ENCODE measurements at regions not wholly inside any gene's neighbourhood (a gene's known extent, or its start where the extent isn't known, plus 50 kb on each side); places are given as distances from the start of the nearest gene placed in this dataset.

DNA sequence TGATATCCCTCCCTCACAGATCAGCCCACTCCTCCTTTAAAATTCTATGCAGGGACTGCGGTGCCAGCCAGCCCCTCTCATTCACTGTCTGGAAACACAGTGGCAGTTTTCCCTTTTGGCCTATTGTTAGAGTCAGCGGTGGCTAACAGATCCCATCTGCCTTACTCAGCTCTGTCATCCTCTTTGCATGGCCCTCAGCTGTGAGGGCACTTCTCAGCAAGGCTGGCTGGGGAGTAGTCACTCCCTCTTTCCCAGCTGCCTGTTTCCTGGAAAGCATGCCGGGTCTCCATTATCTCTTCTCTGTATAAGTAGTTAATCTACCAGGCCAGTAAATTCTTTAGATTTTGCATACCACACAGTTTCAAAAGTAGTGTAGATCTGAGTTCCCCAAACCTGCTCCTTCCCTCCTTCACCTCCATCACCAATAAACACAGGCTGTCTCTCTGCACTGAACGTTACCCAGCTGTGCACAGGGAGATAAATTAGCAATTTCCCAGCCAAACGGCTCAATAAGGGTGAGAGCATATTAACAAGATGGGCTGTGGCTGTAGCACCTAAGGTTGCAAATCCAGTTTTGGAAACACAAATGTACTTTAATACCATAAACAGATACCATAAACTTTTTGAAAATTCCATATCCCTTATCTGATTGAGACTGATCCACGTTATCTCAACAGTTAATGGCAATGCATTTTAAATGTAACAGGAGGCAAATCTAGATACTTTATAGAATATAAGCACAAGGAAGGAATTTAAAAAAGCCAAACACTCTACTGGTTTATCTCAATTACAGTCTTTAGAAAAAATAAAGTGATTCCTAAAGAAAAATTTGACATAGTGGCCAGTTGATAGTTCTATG, 229.3 kb downstream of the ANKRD50 start:
- Histone ChIP-seq H3K27me3 (no peaks in the 10 kb centered on the region), H3K27ac (no peak overlapping the region), H3K4me1 (no peaks in the 10 kb centered on the region), H3K36me3 (no peaks in the 10 kb centered on the region), H3K9me3 (no peaks in the 10 kb centered on the region), H3K4me3 (no peak overlapping the region)
- DNase-seq = no peak
- TF ChIP-seq POLR2A (IDR thresholded peaks at IDR 0.05) = no peak
- TF ChIP-seq, protein P1, sequence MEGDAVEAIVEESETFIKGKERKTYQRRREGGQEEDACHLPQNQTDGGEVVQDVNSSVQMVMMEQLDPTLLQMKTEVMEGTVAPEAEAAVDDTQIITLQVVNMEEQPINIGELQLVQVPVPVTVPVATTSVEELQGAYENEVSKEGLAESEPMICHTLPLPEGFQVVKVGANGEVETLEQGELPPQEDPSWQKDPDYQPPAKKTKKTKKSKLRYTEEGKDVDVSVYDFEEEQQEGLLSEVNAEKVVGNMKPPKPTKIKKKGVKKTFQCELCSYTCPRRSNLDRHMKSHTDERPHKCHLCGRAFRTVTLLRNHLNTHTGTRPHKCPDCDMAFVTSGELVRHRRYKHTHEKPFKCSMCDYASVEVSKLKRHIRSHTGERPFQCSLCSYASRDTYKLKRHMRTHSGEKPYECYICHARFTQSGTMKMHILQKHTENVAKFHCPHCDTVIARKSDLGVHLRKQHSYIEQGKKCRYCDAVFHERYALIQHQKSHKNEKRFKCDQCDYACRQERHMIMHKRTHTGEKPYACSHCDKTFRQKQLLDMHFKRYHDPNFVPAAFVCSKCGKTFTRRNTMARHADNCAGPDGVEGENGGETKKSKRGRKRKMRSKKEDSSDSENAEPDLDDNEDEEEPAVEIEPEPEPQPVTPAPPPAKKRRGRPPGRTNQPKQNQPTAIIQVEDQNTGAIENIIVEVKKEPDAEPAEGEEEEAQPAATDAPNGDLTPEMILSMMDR (IDR thresholded peaks at IDR 0.05) = no peak

- no peak for DNase-seq
- no peaks in the 10 kb centered on the region for H3K27me3 ChIP-seq
- no peaks in the 10 kb centered on the region for H3K4me1 ChIP-seq
- no peaks in the 10 kb centered on the region for H3K36me3 ChIP-seq
- H3K4me3 ChIP-seq = no peak overlapping the region
- no peak overlapping the region for H3K27ac ChIP-seq
- TF ChIP-seq, protein P1 (IDR thresholded peaks at IDR 0.05) = no peak
- no peak for TF ChIP-seq POLR2A (IDR thresholded peaks at IDR 0.05)
- H3K9me3 ChIP-seq = no peaks in the 10 kb centered on the region
Observed at GRCh38 chr4:124484008-124484407, 228.5 kb downstream of the ANKRD50 start.

- TF ChIP-seq, protein P1 (IDR thresholded peaks at IDR 0.05) = no peak
- no peak for TF ChIP-seq POLR2A (IDR thresholded peaks at IDR 0.05)
- Histone ChIP-seq H3K4me3 (no peak overlapping the region), H3K4me1 (no peaks in the 10 kb centered on the region), H3K36me3 (no peaks in the 10 kb centered on the region), H3K27ac (no peak overlapping the region), H3K27me3 (no peaks in the 10 kb centered on the region), H3K9me3 (no peaks in the 10 kb centered on the region)
- no peak for DNase-seq
Observed at GRCh38 chr4:124484940-124485339, 227.6 kb downstream of the ANKRD50 start.

GRCh38 chr4:124486423-124486822, 226.1 kb downstream of the ANKRD50 start:
- DNase-seq = no peak
- Histone ChIP-seq H3K4me1 (no peaks in the 10 kb centered on the region), H3K4me3 (no peak overlapping the region), H3K27ac (no peak overlapping the region), H3K36me3 (no peaks in the 10 kb centered on the region), H3K27me3 (no peaks in the 10 kb centered on the region), H3K9me3 (no peaks in the 10 kb centered on the region)
- TF ChIP-seq, protein P1 (IDR thresholded peaks at IDR 0.05) = peak in 2 of 6 experiments; percentile 5 to 11
- no peak for TF ChIP-seq POLR2A (IDR thresholded peaks at IDR 0.05)

DNA sequence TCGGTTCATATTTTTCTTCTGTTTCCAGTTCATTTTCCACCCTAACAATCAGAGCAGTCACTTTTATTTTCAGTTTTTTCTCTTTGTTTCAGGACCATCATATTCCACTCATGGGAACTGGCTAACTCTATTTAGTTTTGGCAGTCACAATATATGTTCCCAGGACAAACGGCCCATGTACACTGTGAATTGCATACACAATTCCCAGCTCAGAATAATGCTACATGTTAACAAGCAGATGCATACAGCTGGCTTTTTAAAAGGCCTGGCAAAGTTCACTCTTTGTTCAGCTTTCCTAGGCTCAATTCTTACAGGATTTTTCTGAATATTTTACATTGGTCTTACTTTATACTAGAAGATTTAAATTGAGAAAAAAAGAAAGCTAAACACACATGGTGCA, 224.9 kb downstream of the ANKRD50 start:
- no peak overlapping the region for H3K4me3 ChIP-seq
- H3K27ac ChIP-seq = no peak overlapping the region
- DNase-seq = no peak
- no peak for TF ChIP-seq POLR2A (IDR thresholded peaks at IDR 0.05)
- TF ChIP-seq, protein P1 (IDR thresholded peaks at IDR 0.05) = no peak
- no peaks in the 10 kb centered on the region for H3K36me3 ChIP-seq
- no peaks in the 10 kb centered on the region for H3K4me1 ChIP-seq
- H3K27me3 ChIP-seq = no peaks in the 10 kb centered on the region
- no peaks in the 10 kb centered on the region for H3K9me3 ChIP-seq
